ENCODE measurements at regions not wholly inside any gene's neighbourhood (a gene's known extent, or its start where the extent isn't known, plus 50 kb on each side); places are given as distances from the start of the nearest gene placed in this dataset.

DNA sequence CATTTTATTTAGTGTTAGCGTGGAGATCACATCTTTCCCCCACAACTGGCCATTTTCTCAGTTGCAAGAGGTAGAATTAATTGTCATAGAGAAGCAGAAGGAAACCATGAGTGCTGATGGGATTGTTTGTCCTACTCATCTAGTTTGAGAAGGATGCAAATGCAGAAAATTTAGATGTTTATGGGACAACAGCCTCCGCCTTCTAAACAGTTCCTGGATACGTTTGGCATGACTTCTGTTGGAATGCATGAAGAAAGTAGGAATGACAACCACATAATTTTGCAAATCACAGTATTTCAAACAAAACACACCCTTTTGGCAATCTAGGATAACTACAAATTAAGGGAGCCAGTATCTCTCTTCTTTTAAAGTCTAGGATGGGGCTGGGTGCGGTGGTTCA is 240.1 kb upstream of the SUCLG2 start:
- TF ChIP-seq, protein P1, sequence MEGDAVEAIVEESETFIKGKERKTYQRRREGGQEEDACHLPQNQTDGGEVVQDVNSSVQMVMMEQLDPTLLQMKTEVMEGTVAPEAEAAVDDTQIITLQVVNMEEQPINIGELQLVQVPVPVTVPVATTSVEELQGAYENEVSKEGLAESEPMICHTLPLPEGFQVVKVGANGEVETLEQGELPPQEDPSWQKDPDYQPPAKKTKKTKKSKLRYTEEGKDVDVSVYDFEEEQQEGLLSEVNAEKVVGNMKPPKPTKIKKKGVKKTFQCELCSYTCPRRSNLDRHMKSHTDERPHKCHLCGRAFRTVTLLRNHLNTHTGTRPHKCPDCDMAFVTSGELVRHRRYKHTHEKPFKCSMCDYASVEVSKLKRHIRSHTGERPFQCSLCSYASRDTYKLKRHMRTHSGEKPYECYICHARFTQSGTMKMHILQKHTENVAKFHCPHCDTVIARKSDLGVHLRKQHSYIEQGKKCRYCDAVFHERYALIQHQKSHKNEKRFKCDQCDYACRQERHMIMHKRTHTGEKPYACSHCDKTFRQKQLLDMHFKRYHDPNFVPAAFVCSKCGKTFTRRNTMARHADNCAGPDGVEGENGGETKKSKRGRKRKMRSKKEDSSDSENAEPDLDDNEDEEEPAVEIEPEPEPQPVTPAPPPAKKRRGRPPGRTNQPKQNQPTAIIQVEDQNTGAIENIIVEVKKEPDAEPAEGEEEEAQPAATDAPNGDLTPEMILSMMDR (IDR thresholded peaks at IDR 0.05), result no peak
- TF ChIP-seq POLR2A (IDR thresholded peaks at IDR 0.05), result no peak
